NCI-H1436 (cell line): ENCODE measurements at regions not wholly inside any gene's neighbourhood (a gene's known extent, or its start where the extent isn't known, plus 50 kb on each side); places are given as distances from the start of the nearest gene placed in this dataset.
"Not testable (repeated sequence)": the region's sequence is repeated elsewhere in the genome, so short reads cannot be mapped to it uniquely, and the experiment has no call there.

Experiments
- DNase-seq: peaks from one replicate; lab custom pipeline; 2025; lab: John Stamatoyannopoulos, UW

GRCh38 chr10:33037726-33038125, 79.7 kb upstream of the ITGB1 start:
- DNase-seq, result no peak

GRCh38 chr10:33036670-33037069, 78.6 kb upstream of the ITGB1 start:
- no peak for DNase-seq

GRCh38 chr10:33035411-33035810, 77.4 kb upstream of the ITGB1 start:
- DNase-seq, result no peak

- no peak for DNase-seq
Observed at GRCh38 chr10:33034931-33035330, 76.9 kb upstream of the ITGB1 start.

- DNase-seq, result no peak
Observed at GRCh38 chr10:33032654-33033151, 74.7 kb upstream of the ITGB1 start.

GRCh38 chr10:33031815-33032653, 74.0 kb upstream of the ITGB1 start:
- no peak for DNase-seq

- DNase-seq, result no peak
Observed at GRCh38 chr10:33031171-33031570, 73.1 kb upstream of the ITGB1 start.

- DNase-seq, result not testable (repeated sequence)
Observed at GRCh38 chr10:33028515-33028914, 70.5 kb upstream of the ITGB1 start.

GRCh38 chr10:33027088-33027487, 69.1 kb upstream of the ITGB1 start:
- DNase-seq, result no peak

GRCh38 chr10:33026422-33026821, 68.4 kb upstream of the ITGB1 start:
- DNase-seq, result no peak

- no peak for DNase-seq
Observed at GRCh38 chr10:33025910-33026309, 67.9 kb upstream of the ITGB1 start.

- no peak for DNase-seq
Observed at GRCh38 chr10:33025039-33025438, 67.0 kb upstream of the ITGB1 start.

- no peak for DNase-seq
Observed at GRCh38 chr10:33022691-33023090, 64.7 kb upstream of the ITGB1 start.

- no peak for DNase-seq
Observed at GRCh38 chr10:33022090-33022489, 64.1 kb upstream of the ITGB1 start.

- DNase-seq, result no peak
Observed at GRCh38 chr10:33016988-33017387, 59.0 kb upstream of the ITGB1 start.

- no peak for DNase-seq
Observed at GRCh38 chr10:33015761-33016547, 57.9 kb upstream of the ITGB1 start.

- DNase-seq, result not testable (repeated sequence)
Observed at GRCh38 chr10:33013331-33013730, 55.3 kb upstream of the ITGB1 start.

GRCh38 chr10:33012306-33012705, 54.3 kb upstream of the ITGB1 start:
- DNase-seq, result no peak

- no peak for DNase-seq
Observed at GRCh38 chr10:33010132-33011037, 52.4 kb upstream of the ITGB1 start.

- DNase-seq, result no peak
Observed at GRCh38 chr10:33009244-33010131, 51.5 kb upstream of the ITGB1 start.
